Caco-2 (cell line): ENCODE measurements at regions not wholly inside any gene's neighbourhood (a gene's known extent, or its start where the extent isn't known, plus 50 kb on each side); places are given as distances from the start of the nearest gene placed in this dataset.

Experiments
- BruUV-seq: library from RNA; stranded (reverse); fragments of 400-500 nt; replicated peaks from 2 replicates; lab custom pipeline; 2021; lab: Mats Ljungman, UMichigan
- CTCF ChIA-PET: fragments of 300-600 bp; sonication (Branson Sonifier 250); formaldehyde crosslinking; loops from one replicate; lab custom pipeline; 2022; ENCODE audit warnings: antibody characterized with exemption; lab: Charles Lee
- POLR2A ChIA-PET: fragments of 300-600 bp; sonication (Branson Sonifier 250); formaldehyde crosslinking; loops from one replicate; lab custom pipeline; 2022; ENCODE audit warnings: antibody characterized with exemption; lab: Charles Lee
- DNase-seq, 2 experiments: peaks; one replicate each; pipeline versions ENCODE4 v3.0.0 to v3.0.0-alpha.2; 2020 to 2022
- H3K27me3 ChIP-seq: replicated peaks from 2 replicates; pipeline ENCODE4 v1.6.0; 2011; ENCODE audit warnings: low read length; ENCODE audit not compliant: control insufficient read depth, insufficient read depth
- H3K36me3 ChIP-seq: 2 replicates; pipeline ENCODE4 v1.5.1; 2011; ENCODE audit warnings: low read length; ENCODE audit not compliant: control insufficient read depth, insufficient read depth
- H3K4me1 ChIP-seq: fragments of 250-450 bp; sonication (Bioruptor Pico); 2 replicates; pipeline ENCODE4 v1.5.1; 2020; ENCODE audit warnings: mild to moderate bottlenecking
- H3K4me3 ChIP-seq: 2 replicates; pipeline ENCODE4 v1.5.1; 2011; ENCODE audit warnings: low read depth, mild to moderate bottlenecking, control low read depth, low read length
- H3K9me3 ChIP-seq: fragments of 250-450 bp; sonication (Bioruptor Pico); 2 replicates; pipeline ENCODE4 v1.5.1; 2020; ENCODE audit warnings: mild to moderate bottlenecking, moderate library complexity
- H3K27ac Mint-ChIP-seq: one replicate; pipeline ENCODE4 v1.8.0; 2022; ENCODE audit warnings: mixed read lengths; ENCODE audit not compliant: unreplicated experiment
- H3K27me3 Mint-ChIP-seq: one replicate; pipeline ENCODE4 v1.8.0; 2022; ENCODE audit warnings: mixed read lengths; ENCODE audit not compliant: insufficient read depth, unreplicated experiment
- H3K36me3 Mint-ChIP-seq: one replicate; pipeline ENCODE4 v1.8.0; 2022; ENCODE audit warnings: mild to moderate bottlenecking, mixed read lengths; ENCODE audit not compliant: insufficient read depth, unreplicated experiment
- H3K4me1 Mint-ChIP-seq: one replicate; pipeline ENCODE4 v1.8.0; 2022; ENCODE audit warnings: low read depth, mixed read lengths; ENCODE audit not compliant: unreplicated experiment
- H3K4me3 Mint-ChIP-seq: one replicate; pipeline ENCODE4 v1.8.0; 2022; ENCODE audit warnings: mild to moderate bottlenecking, moderate library complexity, mixed read lengths; ENCODE audit not compliant: unreplicated experiment
- H3K9me3 Mint-ChIP-seq: one replicate; pipeline ENCODE4 v1.8.0; 2022; ENCODE audit warnings: mixed read lengths; ENCODE audit not compliant: unreplicated experiment
- intact Hi-C: fragments of 100-400 bp; cut with micrococcal nuclease; formaldehyde crosslinking; loops from one replicate; pipeline ENCODE4 v1.10.0; 2022; ENCODE audit not compliant: unreplicated experiment
- TF ChIP-seq, protein P1 (sequence below), 2 experiments: fragments of 200-600 bp in 1 of 2; IDR thresholded peaks; 1 replicate in 1 of 2; 2 replicates in 1 of 2; pipeline versions ENCODE4 v1.5.1 to v1.8.0; 2011 to 2022; ENCODE audit warnings: antibody characterized with exemption in 1 of 2, control low read depth in 1 of 2, inconsistent platforms in 1 of 2, low read depth in 1 of 2, low read length in 1 of 2, mild to moderate bottlenecking in 1 of 2, moderate library complexity in 1 of 2; ENCODE audit not compliant: insufficient read depth in 1 of 2, severe bottlenecking in 1 of 2, unreplicated experiment in 1 of 2

DNA sequence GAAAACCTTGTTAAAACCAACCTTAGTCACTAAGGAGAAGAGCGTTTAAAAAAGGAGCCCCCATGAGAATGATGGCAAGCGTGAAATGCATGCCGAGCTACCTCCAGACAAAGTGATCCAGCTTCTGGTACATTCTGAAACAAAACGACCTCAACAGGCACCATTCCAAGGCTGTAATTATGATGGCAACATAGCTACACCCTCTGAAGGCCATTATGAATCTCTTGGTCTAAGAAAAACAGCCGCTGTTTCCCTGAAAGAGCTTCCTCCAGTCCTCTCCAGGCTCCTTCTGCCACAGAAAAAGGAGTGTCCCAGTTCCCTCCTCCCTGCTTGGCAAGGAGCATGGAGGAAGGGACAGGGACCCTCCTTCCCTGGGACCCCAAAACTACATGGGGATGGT lies 50.0 kb upstream of the ABLIM1 start:
- Histone ChIP-seq H3K27me3 (no peaks in the 10 kb centered on the region), H3K36me3 (no peaks in the 10 kb centered on the region), H3K9me3 (no peaks in the 10 kb centered on the region), H3K4me1 (peaks cover 4% of the 10 kb centered on the region), H3K4me3 (no peak overlapping the region)
- DNase-seq = no peak
- Mint-ChIP-seq H3K4me1 (no peaks in the 10 kb centered on the region), H3K36me3 (no peaks in the 10 kb centered on the region), H3K9me3 (no peaks in the 10 kb centered on the region), H3K4me3 (no peak overlapping the region), H3K27me3 (peaks cover 3% of the 10 kb centered on the region), H3K27ac (no peak overlapping the region)
- BruUV-seq = no TSS peak
- TF ChIP-seq, protein P1, sequence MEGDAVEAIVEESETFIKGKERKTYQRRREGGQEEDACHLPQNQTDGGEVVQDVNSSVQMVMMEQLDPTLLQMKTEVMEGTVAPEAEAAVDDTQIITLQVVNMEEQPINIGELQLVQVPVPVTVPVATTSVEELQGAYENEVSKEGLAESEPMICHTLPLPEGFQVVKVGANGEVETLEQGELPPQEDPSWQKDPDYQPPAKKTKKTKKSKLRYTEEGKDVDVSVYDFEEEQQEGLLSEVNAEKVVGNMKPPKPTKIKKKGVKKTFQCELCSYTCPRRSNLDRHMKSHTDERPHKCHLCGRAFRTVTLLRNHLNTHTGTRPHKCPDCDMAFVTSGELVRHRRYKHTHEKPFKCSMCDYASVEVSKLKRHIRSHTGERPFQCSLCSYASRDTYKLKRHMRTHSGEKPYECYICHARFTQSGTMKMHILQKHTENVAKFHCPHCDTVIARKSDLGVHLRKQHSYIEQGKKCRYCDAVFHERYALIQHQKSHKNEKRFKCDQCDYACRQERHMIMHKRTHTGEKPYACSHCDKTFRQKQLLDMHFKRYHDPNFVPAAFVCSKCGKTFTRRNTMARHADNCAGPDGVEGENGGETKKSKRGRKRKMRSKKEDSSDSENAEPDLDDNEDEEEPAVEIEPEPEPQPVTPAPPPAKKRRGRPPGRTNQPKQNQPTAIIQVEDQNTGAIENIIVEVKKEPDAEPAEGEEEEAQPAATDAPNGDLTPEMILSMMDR (IDR thresholded peaks at IDR 0.05; ENCODE audit: insufficient read depth in 1 of 2, low read depth in 1 of 2, low read length in 1 of 2, severe bottlenecking in 1 of 2, unreplicated experiment in 1 of 2) = no peak
- ChIA-PET CTCF (interaction anchor here (1.4 kb wide), 1 partner anchor 114 kb away, joined by 5 read pairs; the partner anchor contains the start of gene FHIP2A), POLR2A (no interaction called here)
- intact Hi-C loops = no loop called here

DNA sequence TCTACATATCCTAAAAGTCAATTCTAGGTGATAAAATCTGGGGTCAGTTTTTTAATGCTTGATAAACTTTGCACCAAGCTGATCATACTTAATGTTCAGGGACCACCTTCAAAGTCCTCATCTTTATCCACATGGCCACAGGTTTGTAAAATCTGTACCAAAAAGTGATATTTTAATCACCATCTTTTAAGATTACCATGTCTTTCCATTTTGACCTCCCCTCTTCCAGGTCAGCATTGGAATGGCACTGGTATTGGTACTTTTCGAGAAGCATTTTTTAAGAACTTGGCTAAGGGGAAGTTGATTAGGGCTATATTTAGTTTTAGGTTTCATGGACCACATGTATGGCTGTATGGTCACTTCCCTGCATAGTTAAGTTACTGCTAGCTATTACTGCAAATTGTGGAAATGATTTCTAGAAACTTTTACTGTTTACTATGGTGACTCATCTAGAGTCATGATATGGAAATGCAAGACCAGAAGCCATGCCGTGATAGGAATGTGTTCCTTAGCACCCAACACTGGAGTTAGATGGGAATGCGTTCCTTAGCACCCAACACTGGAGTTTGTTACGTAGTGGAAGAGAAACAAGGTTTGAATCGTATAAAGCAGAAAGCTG lies 50.8 kb upstream of the ABLIM1 start:
- H3K9me3 Mint-ChIP-seq = no peaks in the 10 kb centered on the region
- TF ChIP-seq, protein P1 (IDR thresholded peaks at IDR 0.05; ENCODE audit: insufficient read depth in 1 of 2, low read depth in 1 of 2, low read length in 1 of 2, severe bottlenecking in 1 of 2, unreplicated experiment in 1 of 2) = no peak
- H3K27ac Mint-ChIP-seq = no peak overlapping the region
- H3K4me1 ChIP-seq = peaks cover 4% of the 10 kb centered on the region
- intact Hi-C loops = no loop called here
- H3K4me3 Mint-ChIP-seq = no peak overlapping the region
- DNase-seq = no peak
- peaks cover 4% of the 10 kb centered on the region for H3K27me3 Mint-ChIP-seq
- no peak overlapping the region for H3K4me3 ChIP-seq
- CTCF ChIA-PET = interaction anchor here (1.4 kb wide), 1 partner anchor 114 kb away, joined by 5 read pairs; the partner anchor contains the start of gene FHIP2A
- POLR2A ChIA-PET = no interaction called here
- H3K9me3 ChIP-seq = no peaks in the 10 kb centered on the region
- H3K27me3 ChIP-seq = no peaks in the 10 kb centered on the region
- no TSS peak for BruUV-seq
- no peaks in the 10 kb centered on the region for H3K36me3 Mint-ChIP-seq
- no peaks in the 10 kb centered on the region for H3K36me3 ChIP-seq
- H3K4me1 Mint-ChIP-seq = no peaks in the 10 kb centered on the region

DNA sequence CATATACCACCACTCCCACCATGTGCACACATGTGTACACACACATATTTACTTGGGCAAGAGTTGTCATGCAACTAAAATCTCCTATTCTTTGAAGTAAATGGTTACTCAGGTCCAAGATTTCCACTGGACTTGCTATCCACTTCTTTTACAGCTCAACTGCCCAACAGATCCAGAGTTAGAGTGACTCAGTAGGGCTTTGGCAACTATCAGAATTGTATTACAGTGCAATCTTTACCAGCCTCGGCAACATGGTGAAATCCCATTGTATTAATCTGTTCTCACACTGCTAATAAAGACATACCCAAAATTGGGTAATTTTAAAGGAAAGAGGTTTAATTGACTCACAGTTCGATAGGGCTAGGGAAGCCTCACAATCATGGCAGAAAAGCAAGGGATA lies 51.9 kb upstream of the ABLIM1 start:
- H3K9me3 ChIP-seq = no peaks in the 10 kb centered on the region
- Mint-ChIP-seq H3K27me3 (peaks cover 4% of the 10 kb centered on the region), H3K27ac (no peak overlapping the region), H3K4me1 (no peaks in the 10 kb centered on the region), H3K4me3 (no peak overlapping the region), H3K36me3 (no peaks in the 10 kb centered on the region), H3K9me3 (no peaks in the 10 kb centered on the region)
- DNase-seq = no peak
- intact Hi-C loops = no loop called here
- no peak overlapping the region for H3K4me3 ChIP-seq
- POLR2A ChIA-PET = no interaction called here
- H3K27me3 ChIP-seq = no peaks in the 10 kb centered on the region
- CTCF ChIA-PET = no interaction called here
- BruUV-seq = no TSS peak
- no peaks in the 10 kb centered on the region for H3K36me3 ChIP-seq
- TF ChIP-seq, protein P1 (IDR thresholded peaks at IDR 0.05; ENCODE audit: insufficient read depth in 1 of 2, low read depth in 1 of 2, low read length in 1 of 2, severe bottlenecking in 1 of 2, unreplicated experiment in 1 of 2) = no peak
- peaks cover 4% of the 10 kb centered on the region for H3K4me1 ChIP-seq
